ENCODE measurements at regions not wholly inside any gene's neighbourhood (a gene's known extent, or its start where the extent isn't known, plus 50 kb on each side); places are given as distances from the start of the nearest gene placed in this dataset.

GRCh38 chr3:59551834-59552233, 502.0 kb upstream of the CFAP20DC start:
- no peak for TF ChIP-seq REST (IDR thresholded peaks at IDR 0.05; ENCODE audit: insufficient read depth in 1 of 2, low read depth in 2 of 2, low read length in 2 of 2)
- TF ChIP-seq SIN3A (IDR thresholded peaks at IDR 0.05; ENCODE audit: borderline replicate concordance, insufficient read depth, low read length), result no peak
- TF ChIP-seq POLR2AphosphoS5 (IDR thresholded peaks at IDR 0.05; ENCODE audit: low read depth, low read length), result no peak
- no peak for TF ChIP-seq TAF1 (IDR thresholded peaks at IDR 0.05; ENCODE audit: borderline replicate concordance, insufficient read depth, low read length)
- TF ChIP-seq FOXP2 (optimal IDR thresholded peaks at IDR 0.05; ENCODE audit: borderline replicate concordance, extremely low read depth, extremely low read length, insufficient read depth), result no peak

DNA sequence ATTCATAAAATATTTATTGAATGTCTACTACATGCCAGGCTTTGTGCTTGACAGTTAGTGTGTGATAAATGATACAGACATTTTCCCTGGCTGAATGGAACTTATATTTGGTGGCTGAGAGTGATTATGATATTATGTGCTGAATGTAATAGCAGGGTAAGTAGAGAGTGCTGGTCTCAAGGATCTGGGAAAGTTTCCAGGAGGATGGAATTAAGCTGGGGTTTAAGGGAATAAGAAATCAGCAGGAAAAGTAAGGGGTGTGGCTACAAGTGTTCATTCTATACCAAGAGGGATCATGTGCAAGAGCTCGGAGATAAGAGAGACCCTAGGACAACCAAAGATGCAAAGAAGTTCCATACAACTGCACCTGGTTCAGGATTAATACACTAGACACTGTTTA, 500.1 kb upstream of the CFAP20DC start:
- TF ChIP-seq TAF1 (IDR thresholded peaks at IDR 0.05; ENCODE audit: borderline replicate concordance, insufficient read depth, low read length) (no peak), POLR2AphosphoS5 (IDR thresholded peaks at IDR 0.05; ENCODE audit: low read depth, low read length) (no peak), REST (IDR thresholded peaks at IDR 0.05; ENCODE audit: insufficient read depth in 1 of 2, low read depth in 2 of 2, low read length in 2 of 2) (no peak), FOXP2 (optimal IDR thresholded peaks at IDR 0.05; ENCODE audit: borderline replicate concordance, extremely low read depth, extremely low read length, insufficient read depth) (no peak), SIN3A (IDR thresholded peaks at IDR 0.05; ENCODE audit: borderline replicate concordance, insufficient read depth, low read length) (no peak)

DNA sequence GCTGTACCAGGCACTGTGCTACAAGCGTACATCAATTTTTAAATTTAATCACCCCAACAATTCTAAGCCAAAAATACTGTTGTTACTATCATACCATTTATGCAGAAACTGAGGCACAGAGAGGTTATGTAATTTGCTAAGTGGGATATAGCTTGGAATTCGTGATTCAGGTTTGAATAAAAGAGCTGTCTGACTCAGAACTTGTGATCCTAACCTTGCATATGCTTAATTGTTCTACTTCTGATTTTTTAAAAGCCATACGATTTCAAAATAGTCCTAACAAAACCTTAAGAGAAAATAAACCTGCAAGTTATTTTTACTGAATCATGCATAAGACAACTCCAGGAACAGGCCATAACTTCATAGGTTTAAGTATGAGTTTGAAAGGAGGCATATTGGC, 498.0 kb upstream of the CFAP20DC start:
- TF ChIP-seq POLR2AphosphoS5 (IDR thresholded peaks at IDR 0.05; ENCODE audit: low read depth, low read length) (no peak), REST (IDR thresholded peaks at IDR 0.05; ENCODE audit: insufficient read depth in 1 of 2, low read depth in 2 of 2, low read length in 2 of 2) (no peak)

DNA sequence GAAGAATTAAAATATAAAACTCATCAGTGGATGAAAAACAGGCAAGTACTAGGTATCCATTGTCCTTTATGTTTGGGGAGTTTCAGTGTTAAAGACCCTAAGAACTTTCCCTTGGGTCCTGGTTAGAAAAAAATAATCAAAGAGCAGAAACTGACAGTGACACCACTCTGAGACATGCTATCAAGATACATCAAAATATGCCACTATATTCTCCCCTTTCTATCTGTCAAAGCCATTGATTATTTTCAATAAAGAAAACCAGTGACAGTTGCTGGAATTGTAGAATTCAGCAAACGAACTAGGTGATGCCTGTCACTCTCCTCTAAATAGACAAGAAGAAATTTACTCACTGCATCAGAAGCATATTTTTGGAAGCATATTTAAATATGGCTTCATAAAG, 496.7 kb upstream of the CFAP20DC start:
- TF ChIP-seq FOXP2 (optimal IDR thresholded peaks at IDR 0.05; ENCODE audit: borderline replicate concordance, extremely low read depth, extremely low read length, insufficient read depth), result no peak
- TF ChIP-seq POLR2AphosphoS5 (IDR thresholded peaks at IDR 0.05; ENCODE audit: low read depth, low read length), result no peak
- no peak for TF ChIP-seq SIN3A (IDR thresholded peaks at IDR 0.05; ENCODE audit: borderline replicate concordance, insufficient read depth, low read length)
- no peak for TF ChIP-seq REST (IDR thresholded peaks at IDR 0.05; ENCODE audit: insufficient read depth in 1 of 2, low read depth in 2 of 2, low read length in 2 of 2)
- no peak for TF ChIP-seq TAF1 (IDR thresholded peaks at IDR 0.05; ENCODE audit: borderline replicate concordance, insufficient read depth, low read length)

- TF ChIP-seq TAF1 (IDR thresholded peaks at IDR 0.05; ENCODE audit: borderline replicate concordance, insufficient read depth, low read length) (no peak), POLR2AphosphoS5 (IDR thresholded peaks at IDR 0.05; ENCODE audit: low read depth, low read length) (no peak), FOXP2 (optimal IDR thresholded peaks at IDR 0.05; ENCODE audit: borderline replicate concordance, extremely low read depth, extremely low read length, insufficient read depth) (no peak)
Measured at GRCh38 chr3:59545374-59545773, 495.5 kb upstream of the CFAP20DC start.
